Nephron (organoid): ENCODE measurements at regions not wholly inside any gene's neighbourhood (a gene's known extent, or its start where the extent isn't known, plus 50 kb on each side); places are given as distances from the start of the nearest gene placed in this dataset.

Source experiments
- H3K27ac Mint-ChIP-seq, 3 experiments: 2 replicates each; pipeline ENCODE4 v1.8.0; 2020; ENCODE audit warnings: mixed read lengths in 3 of 3, mild to moderate bottlenecking in 2 of 3, moderate library complexity in 1 of 3
- H3K27me3 Mint-ChIP-seq: 2 replicates; pipeline ENCODE4 v1.8.0; 2021; ENCODE audit warnings: low read depth, mild to moderate bottlenecking, moderate library complexity, mixed read lengths
- H3K36me3 Mint-ChIP-seq: 2 replicates; pipeline ENCODE4 v1.8.0; 2020; ENCODE audit warnings: low read depth, mixed read lengths
- H3K4me1 Mint-ChIP-seq: 2 replicates; pipeline ENCODE4 v1.8.0; 2020; ENCODE audit warnings: mixed read lengths
- H3K4me3 Mint-ChIP-seq, 3 experiments: 2 replicates each; pipeline ENCODE4 v1.8.0; 2020; ENCODE audit warnings: mild to moderate bottlenecking in 3 of 3, mixed read lengths in 3 of 3, moderate library complexity in 2 of 3
- H3K9me3 Mint-ChIP-seq: 2 replicates; pipeline ENCODE4 v1.8.0; 2020; ENCODE audit warnings: mixed read lengths
- CTCF ChIP-seq, 3 experiments: fragments of 200-600 bp; sonication (generic); IDR thresholded peaks; one replicate each; pipeline ENCODE4 v1.5.0; 2021; ENCODE audit warnings: antibody characterized with exemption in 3 of 3; ENCODE audit not compliant: unreplicated experiment in 3 of 3

DNA sequence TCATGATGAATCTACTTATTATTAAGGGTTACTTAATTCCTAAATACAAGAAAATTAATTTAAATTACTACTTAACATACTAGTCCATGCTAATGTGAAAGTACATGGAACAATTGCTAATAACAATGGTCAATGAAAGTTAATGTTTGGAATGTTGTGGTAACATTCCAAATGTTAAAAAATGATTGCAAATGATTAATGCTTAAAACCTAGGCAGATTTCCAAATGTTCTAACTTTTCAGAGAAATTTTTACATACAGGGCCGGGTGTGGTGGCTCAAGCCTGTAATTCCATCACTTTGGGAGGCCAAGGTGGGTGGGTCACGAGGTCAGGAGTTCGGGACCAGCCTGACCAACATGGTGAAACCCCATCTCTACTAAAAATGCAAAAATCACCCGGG lies 1851.3 kb upstream of the PCDH7 start:
- H3K27me3 Mint-ChIP-seq = no peaks in the 10 kb centered on the region
- H3K4me1 Mint-ChIP-seq = no peaks in the 10 kb centered on the region
- TF ChIP-seq CTCF (IDR thresholded peaks at IDR 0.05; ENCODE audit: unreplicated experiment in 3 of 3) = no peak
- H3K9me3 Mint-ChIP-seq = no peaks in the 10 kb centered on the region
- H3K27ac Mint-ChIP-seq = no peak overlapping the region
- H3K4me3 Mint-ChIP-seq = no peak overlapping the region
- H3K36me3 Mint-ChIP-seq = no peaks in the 10 kb centered on the region

- no peak overlapping the region for H3K27ac Mint-ChIP-seq
- no peak overlapping the region for H3K4me3 Mint-ChIP-seq
- H3K27me3 Mint-ChIP-seq = no peaks in the 10 kb centered on the region
- no peaks in the 10 kb centered on the region for H3K4me1 Mint-ChIP-seq
- no peak for TF ChIP-seq CTCF (IDR thresholded peaks at IDR 0.05; ENCODE audit: unreplicated experiment in 3 of 3)
- H3K36me3 Mint-ChIP-seq = no peaks in the 10 kb centered on the region
- H3K9me3 Mint-ChIP-seq = no peaks in the 10 kb centered on the region
These were observed 1841.0 kb upstream of the PCDH7 start for GRCh38 chr4:28879178-28879577.

DNA sequence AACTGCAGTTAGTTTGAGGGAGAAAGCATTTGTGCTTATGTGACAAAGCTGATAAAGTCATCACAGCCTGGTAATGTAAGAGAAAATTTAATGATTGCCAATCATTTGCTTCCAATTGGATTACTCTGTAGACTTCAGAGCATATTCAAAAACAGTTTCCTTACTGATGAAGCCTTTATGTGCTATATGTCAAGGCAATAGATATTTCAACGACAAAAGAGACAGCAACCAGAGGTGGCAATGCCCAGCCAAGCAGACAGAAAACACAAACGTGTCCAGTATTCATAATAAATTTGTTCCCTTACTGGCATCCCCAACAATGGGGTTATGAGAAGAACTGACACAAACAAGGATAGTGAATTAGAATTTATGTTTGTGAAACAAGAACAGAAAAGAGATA lies 1840.3 kb upstream of the PCDH7 start:
- H3K36me3 Mint-ChIP-seq = no peaks in the 10 kb centered on the region
- H3K4me3 Mint-ChIP-seq = no peak overlapping the region
- no peaks in the 10 kb centered on the region for H3K27me3 Mint-ChIP-seq

DNA sequence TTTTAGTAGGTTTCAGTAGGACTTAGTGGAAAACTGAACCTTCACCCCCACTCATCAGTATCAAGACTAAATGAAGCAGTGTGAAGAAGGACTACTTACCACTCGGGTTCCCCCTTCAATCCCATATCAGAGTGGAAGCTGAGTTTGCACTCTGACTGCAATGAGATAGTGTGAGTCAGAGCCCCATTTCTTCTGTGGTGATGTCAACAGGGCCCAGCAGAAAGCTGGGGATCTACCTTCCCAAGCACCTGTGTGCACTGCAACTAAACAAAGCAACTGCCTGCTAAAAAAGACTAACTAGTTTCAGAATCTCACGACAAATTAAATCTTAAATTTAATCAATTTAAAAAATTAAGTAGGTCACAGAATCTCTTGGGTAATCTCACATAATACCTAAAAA lies 1837.0 kb upstream of the PCDH7 start:
- no peaks in the 10 kb centered on the region for H3K4me1 Mint-ChIP-seq
- H3K27me3 Mint-ChIP-seq = no peaks in the 10 kb centered on the region
- no peak overlapping the region for H3K27ac Mint-ChIP-seq
- no peak overlapping the region for H3K4me3 Mint-ChIP-seq
- no peaks in the 10 kb centered on the region for H3K9me3 Mint-ChIP-seq
- no peak for TF ChIP-seq CTCF (IDR thresholded peaks at IDR 0.05; ENCODE audit: unreplicated experiment in 3 of 3)
- H3K36me3 Mint-ChIP-seq = no peaks in the 10 kb centered on the region

More for the DNA sequence above, 1840.3 kb upstream of the PCDH7 start:
- no peak for TF ChIP-seq CTCF (IDR thresholded peaks at IDR 0.05; ENCODE audit: unreplicated experiment in 3 of 3)
- Mint-ChIP-seq H3K27ac (no peak overlapping the region), H3K4me1 (no peaks in the 10 kb centered on the region), H3K9me3 (no peaks in the 10 kb centered on the region)

- no peak overlapping the region for H3K27ac Mint-ChIP-seq
These were observed 1833.2 kb upstream of the PCDH7 start for GRCh38 chr4:28886934-28887333.

More at GRCh38 chr4:28886934-28887333, 1833.2 kb upstream of the PCDH7 start:
- no peak for TF ChIP-seq CTCF (IDR thresholded peaks at IDR 0.05; ENCODE audit: unreplicated experiment in 3 of 3)
- Mint-ChIP-seq H3K27me3 (no peaks in the 10 kb centered on the region), H3K9me3 (no peaks in the 10 kb centered on the region), H3K4me1 (no peaks in the 10 kb centered on the region), H3K36me3 (no peaks in the 10 kb centered on the region), H3K4me3 (no peak overlapping the region)
